ENCODE measurements at regions not wholly inside any gene's neighbourhood (a gene's known extent, or its start where the extent isn't known, plus 50 kb on each side); places are given as distances from the start of the nearest gene placed in this dataset.

- DNase-seq (ENCODE audit: low spot score) = peak; percentile 85
- Mint-ChIP-seq H3K36me3 (ENCODE audit: low read depth) (no peaks in the 10 kb centered on the region), H3K9me3 (ENCODE audit: low read depth) (no peaks in the 10 kb centered on the region), H3K4me3 (ENCODE audit: unreplicated experiment) (no peak overlapping the region), H3K27me3 (ENCODE audit: low read depth) (no peaks in the 10 kb centered on the region), H3K27ac (ENCODE audit: unreplicated experiment) (peak overlapping the region; percentile 36), H3K4me1 (ENCODE audit: low read depth) (peaks cover 30% of the 10 kb centered on the region)
- TF ChIP-seq, protein P1, sequence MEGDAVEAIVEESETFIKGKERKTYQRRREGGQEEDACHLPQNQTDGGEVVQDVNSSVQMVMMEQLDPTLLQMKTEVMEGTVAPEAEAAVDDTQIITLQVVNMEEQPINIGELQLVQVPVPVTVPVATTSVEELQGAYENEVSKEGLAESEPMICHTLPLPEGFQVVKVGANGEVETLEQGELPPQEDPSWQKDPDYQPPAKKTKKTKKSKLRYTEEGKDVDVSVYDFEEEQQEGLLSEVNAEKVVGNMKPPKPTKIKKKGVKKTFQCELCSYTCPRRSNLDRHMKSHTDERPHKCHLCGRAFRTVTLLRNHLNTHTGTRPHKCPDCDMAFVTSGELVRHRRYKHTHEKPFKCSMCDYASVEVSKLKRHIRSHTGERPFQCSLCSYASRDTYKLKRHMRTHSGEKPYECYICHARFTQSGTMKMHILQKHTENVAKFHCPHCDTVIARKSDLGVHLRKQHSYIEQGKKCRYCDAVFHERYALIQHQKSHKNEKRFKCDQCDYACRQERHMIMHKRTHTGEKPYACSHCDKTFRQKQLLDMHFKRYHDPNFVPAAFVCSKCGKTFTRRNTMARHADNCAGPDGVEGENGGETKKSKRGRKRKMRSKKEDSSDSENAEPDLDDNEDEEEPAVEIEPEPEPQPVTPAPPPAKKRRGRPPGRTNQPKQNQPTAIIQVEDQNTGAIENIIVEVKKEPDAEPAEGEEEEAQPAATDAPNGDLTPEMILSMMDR (IDR thresholded peaks at IDR 0.05) = no peak
These were observed 141.0 kb downstream of the GLI2 start for GRCh38 chr2:120876526-120877280.

DNA sequence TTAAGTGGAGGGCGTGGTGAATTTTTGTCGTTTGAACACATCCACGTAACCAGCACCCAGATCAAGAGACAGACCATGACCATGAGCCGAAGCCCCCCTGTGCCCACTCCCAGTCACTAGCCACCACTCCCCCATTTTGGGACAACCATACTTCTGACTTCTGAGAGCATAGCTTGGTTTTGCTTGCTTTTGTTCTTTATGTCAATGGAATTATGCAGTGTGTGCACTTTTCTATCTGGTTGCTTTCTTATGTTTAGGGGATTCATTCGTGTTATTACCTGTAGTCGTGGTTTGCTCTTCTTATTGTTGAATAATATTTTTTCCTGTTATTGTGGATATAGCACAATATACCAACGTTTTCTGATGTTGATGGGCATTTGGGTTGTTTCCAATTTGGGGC, 141.7 kb downstream of the GLI2 start:
- Mint-ChIP-seq H3K36me3 (ENCODE audit: low read depth) (no peaks in the 10 kb centered on the region), H3K9me3 (ENCODE audit: low read depth) (no peaks in the 10 kb centered on the region), H3K4me3 (ENCODE audit: unreplicated experiment) (no peak overlapping the region), H3K27me3 (ENCODE audit: low read depth) (no peaks in the 10 kb centered on the region), H3K27ac (ENCODE audit: unreplicated experiment) (no peak overlapping the region), H3K4me1 (ENCODE audit: low read depth) (peaks cover 30% of the 10 kb centered on the region)
- TF ChIP-seq, protein P1 (IDR thresholded peaks at IDR 0.05) = no peak
- peak; percentile 17 for DNase-seq (ENCODE audit: low spot score)

- no peaks in the 10 kb centered on the region for H3K27me3 Mint-ChIP-seq (ENCODE audit: low read depth)
- H3K36me3 Mint-ChIP-seq (ENCODE audit: low read depth) = no peaks in the 10 kb centered on the region
- peak; percentile 56 for DNase-seq (ENCODE audit: low spot score)
- H3K27ac Mint-ChIP-seq (ENCODE audit: unreplicated experiment) = no peak overlapping the region
- H3K4me3 Mint-ChIP-seq (ENCODE audit: unreplicated experiment) = no peak overlapping the region
- H3K4me1 Mint-ChIP-seq (ENCODE audit: low read depth) = peaks cover 30% of the 10 kb centered on the region
- TF ChIP-seq, protein P1 (IDR thresholded peaks at IDR 0.05) = no peak
- H3K9me3 Mint-ChIP-seq (ENCODE audit: low read depth) = no peaks in the 10 kb centered on the region
These were observed 143.3 kb downstream of the GLI2 start for GRCh38 chr2:120878970-120879369.

- H3K27ac Mint-ChIP-seq (ENCODE audit: unreplicated experiment) = no peak overlapping the region
- H3K4me1 Mint-ChIP-seq (ENCODE audit: low read depth) = peaks cover 30% of the 10 kb centered on the region
- H3K27me3 Mint-ChIP-seq (ENCODE audit: low read depth) = no peaks in the 10 kb centered on the region
- H3K4me3 Mint-ChIP-seq (ENCODE audit: unreplicated experiment) = no peak overlapping the region
- no peaks in the 10 kb centered on the region for H3K36me3 Mint-ChIP-seq (ENCODE audit: low read depth)
- no peaks in the 10 kb centered on the region for H3K9me3 Mint-ChIP-seq (ENCODE audit: low read depth)
- DNase-seq (ENCODE audit: low spot score) = peak; percentile 88
- TF ChIP-seq, protein P1 (IDR thresholded peaks at IDR 0.05) = no peak
These were observed 144.0 kb downstream of the GLI2 start for GRCh38 chr2:120879431-120880295.

DNA sequence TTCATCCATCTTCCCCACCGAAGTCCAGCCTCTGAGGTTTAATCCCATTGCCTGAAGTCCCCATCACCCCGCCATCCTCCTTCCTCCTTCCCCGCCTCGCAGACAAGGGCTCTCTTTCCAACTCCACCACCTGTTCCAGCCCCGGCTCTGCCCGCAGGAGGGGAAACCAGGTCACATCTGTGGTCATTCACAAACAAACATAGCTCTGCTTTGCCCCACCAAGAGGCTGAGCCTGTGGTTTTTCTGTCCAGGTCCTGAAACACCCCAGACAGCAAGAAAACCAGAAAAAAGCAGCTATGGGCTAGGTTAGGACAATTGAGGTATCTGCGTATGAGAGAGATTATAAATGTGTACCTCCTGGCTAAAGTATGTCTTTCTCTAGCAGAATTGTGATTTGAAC, 144.7 kb downstream of the GLI2 start:
- no peak overlapping the region for H3K27ac Mint-ChIP-seq (ENCODE audit: unreplicated experiment)
- peak; percentile 81 for DNase-seq (ENCODE audit: low spot score)
- TF ChIP-seq, protein P1 (IDR thresholded peaks at IDR 0.05) = no peak
- no peaks in the 10 kb centered on the region for H3K27me3 Mint-ChIP-seq (ENCODE audit: low read depth)
- H3K4me3 Mint-ChIP-seq (ENCODE audit: unreplicated experiment) = no peak overlapping the region
- H3K9me3 Mint-ChIP-seq (ENCODE audit: low read depth) = no peaks in the 10 kb centered on the region
- no peaks in the 10 kb centered on the region for H3K36me3 Mint-ChIP-seq (ENCODE audit: low read depth)
- peaks cover 32% of the 10 kb centered on the region for H3K4me1 Mint-ChIP-seq (ENCODE audit: low read depth)
